OCI-LY1 (cell line): ENCODE measurements at regions not wholly inside any gene's neighbourhood (a gene's known extent, or its start where the extent isn't known, plus 50 kb on each side); places are given as distances from the start of the nearest gene placed in this dataset.

Experiments used
- EZH2 ChIP-seq: fragments of 200-600 bp; sonication (generic), shearing (Covaris generic); IDR thresholded peaks from 2 replicates; pipeline ENCODE4 v1.8.0; 2017; ENCODE audit warnings: borderline replicate concordance, mixed run types, mild to moderate bottlenecking, antibody characterized with exemption, low read length, moderate library complexity, mixed read lengths
- TF ChIP-seq, protein P1 (sequence below): fragments of 200-600 bp; sonication (generic), shearing (Covaris generic); IDR thresholded peaks from 2 replicates; pipeline ENCODE4 v1.5.1; 2017; ENCODE audit warnings: mild to moderate bottlenecking, antibody characterized with exemption, low read length, moderate library complexity, mixed read lengths

DNA sequence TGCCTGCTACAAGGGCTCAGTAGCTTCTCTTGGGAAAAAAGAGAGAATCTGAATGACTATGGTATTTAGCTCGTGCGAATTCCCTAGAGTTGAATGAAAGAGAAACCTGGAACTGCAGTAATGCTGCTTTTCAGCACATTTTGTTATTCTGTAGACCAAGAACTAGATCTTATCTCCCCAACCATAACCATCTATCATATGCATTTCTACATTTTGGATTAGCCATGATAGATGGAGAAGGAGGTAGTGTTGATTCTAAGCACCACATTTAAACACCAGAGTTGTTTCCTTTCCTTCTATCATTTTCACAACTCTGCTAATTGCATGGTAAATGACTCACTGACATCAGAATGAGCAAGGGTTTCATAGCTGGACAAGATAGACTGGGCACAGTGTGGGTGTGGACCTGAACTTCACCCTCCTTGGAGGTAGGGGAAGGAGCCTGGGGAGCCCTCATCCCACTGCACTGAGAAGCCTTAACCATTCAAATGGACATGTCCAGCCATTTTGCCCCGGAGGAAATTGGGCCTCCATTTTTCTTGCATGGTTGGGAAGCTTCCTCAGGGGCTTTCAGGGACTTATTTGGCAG, 55.3 kb upstream of the BMPER start:
- TF ChIP-seq EZH2: no peak
- TF ChIP-seq, protein P1, sequence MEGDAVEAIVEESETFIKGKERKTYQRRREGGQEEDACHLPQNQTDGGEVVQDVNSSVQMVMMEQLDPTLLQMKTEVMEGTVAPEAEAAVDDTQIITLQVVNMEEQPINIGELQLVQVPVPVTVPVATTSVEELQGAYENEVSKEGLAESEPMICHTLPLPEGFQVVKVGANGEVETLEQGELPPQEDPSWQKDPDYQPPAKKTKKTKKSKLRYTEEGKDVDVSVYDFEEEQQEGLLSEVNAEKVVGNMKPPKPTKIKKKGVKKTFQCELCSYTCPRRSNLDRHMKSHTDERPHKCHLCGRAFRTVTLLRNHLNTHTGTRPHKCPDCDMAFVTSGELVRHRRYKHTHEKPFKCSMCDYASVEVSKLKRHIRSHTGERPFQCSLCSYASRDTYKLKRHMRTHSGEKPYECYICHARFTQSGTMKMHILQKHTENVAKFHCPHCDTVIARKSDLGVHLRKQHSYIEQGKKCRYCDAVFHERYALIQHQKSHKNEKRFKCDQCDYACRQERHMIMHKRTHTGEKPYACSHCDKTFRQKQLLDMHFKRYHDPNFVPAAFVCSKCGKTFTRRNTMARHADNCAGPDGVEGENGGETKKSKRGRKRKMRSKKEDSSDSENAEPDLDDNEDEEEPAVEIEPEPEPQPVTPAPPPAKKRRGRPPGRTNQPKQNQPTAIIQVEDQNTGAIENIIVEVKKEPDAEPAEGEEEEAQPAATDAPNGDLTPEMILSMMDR: no peak
